Colonic mucosa (tissue), 4 donors: ENCODE measurements at regions not wholly inside any gene's neighbourhood (a gene's known extent, or its start where the extent isn't known, plus 50 kb on each side); places are given as distances from the start of the nearest gene placed in this dataset.

ENCODE experiments used
- DNase-seq: peaks from one replicate; pipeline ENCODE4 v3.0.0-alpha.2; 2020
- H3K27ac ChIP-seq: fragments of 200-600 bp; one replicate; pipeline ENCODE4 v1.8.0; 2021
- H3K27me3 ChIP-seq: fragments of 200-600 bp; one replicate; pipeline ENCODE4 v1.8.0; 2021
- H3K36me3 ChIP-seq: fragments of 200-600 bp; one replicate; pipeline ENCODE4 v1.8.0; 2021
- H3K4me1 ChIP-seq: fragments of 200-600 bp; one replicate; pipeline ENCODE4 v1.8.0; 2021; ENCODE audit warnings: mild to moderate bottlenecking
- H3K4me3 ChIP-seq: fragments of 200-600 bp; one replicate; pipeline ENCODE4 v1.8.0; 2021
- H3K9ac ChIP-seq, 2 donors: one replicate each; pipeline ENCODE4 v1.7.0; 2013; ENCODE audit warnings: control low read depth in 2 of 2, low read depth in 2 of 2, low read length in 2 of 2
- H3K9me3 ChIP-seq: fragments of 200-600 bp; one replicate; pipeline ENCODE4 v1.8.0; 2021
- CTCF ChIP-seq: fragments of 200-600 bp; IDR thresholded peaks from one replicate; pipeline ENCODE4 v1.8.0; 2022; ENCODE audit warnings: antibody characterized with exemption, mild to moderate bottlenecking
- intact Hi-C: fragments of 100-400 bp; cut with DNase I; formaldehyde crosslinking; loops from one replicate; pipeline ENCODE4 v1.14.1; 2022
- donor health status: healthy.
- donor health status: DM: no; HTN: no; CAD: no.
- donor health status: DM: no; HTN: no; CAD: no.

- H3K4me1 ChIP-seq, result no peaks in the 10 kb centered on the region
- H3K4me3 ChIP-seq, result no peak overlapping the region
- peaks cover 4% of the 10 kb centered on the region for H3K27me3 ChIP-seq
- H3K36me3 ChIP-seq, result no peaks in the 10 kb centered on the region
- H3K9me3 ChIP-seq, result no peaks in the 10 kb centered on the region
- intact Hi-C loops, result no loop called here
- no peak overlapping the region for H3K27ac ChIP-seq
- no peak for DNase-seq
- no peak for TF ChIP-seq CTCF
- no peak overlapping the region for H3K9ac ChIP-seq
These were observed 67.9 kb downstream of the KLHDC7A start for GRCh38 chr1:18548643-18549042.

GRCh38 chr1:18549106-18549505 lies 68.4 kb downstream of the KLHDC7A start:
- TF ChIP-seq CTCF, result no peak
- H3K4me1 ChIP-seq, result no peaks in the 10 kb centered on the region
- intact Hi-C loops, result no loop called here
- no peak overlapping the region for H3K9ac ChIP-seq
- H3K27me3 ChIP-seq, result peaks cover 4% of the 10 kb centered on the region
- no peaks in the 10 kb centered on the region for H3K9me3 ChIP-seq
- no peak overlapping the region for H3K27ac ChIP-seq
- no peak overlapping the region for H3K4me3 ChIP-seq
- H3K36me3 ChIP-seq, result no peaks in the 10 kb centered on the region
- DNase-seq, result no peak

GRCh38 chr1:18549906-18550305 lies 69.2 kb downstream of the KLHDC7A start:
- H3K27me3 ChIP-seq, result peaks cover 4% of the 10 kb centered on the region
- intact Hi-C loops, result no loop called here
- H3K9me3 ChIP-seq, result no peaks in the 10 kb centered on the region
- H3K27ac ChIP-seq, result no peak overlapping the region
- H3K36me3 ChIP-seq, result no peaks in the 10 kb centered on the region
- TF ChIP-seq CTCF, result no peak
- no peaks in the 10 kb centered on the region for H3K4me1 ChIP-seq
- no peak for DNase-seq
- H3K9ac ChIP-seq, result no peak overlapping the region
- H3K4me3 ChIP-seq, result no peak overlapping the region

- TF ChIP-seq CTCF, result no peak
- H3K27me3 ChIP-seq, result peaks cover 14% of the 10 kb centered on the region
- no peaks in the 10 kb centered on the region for H3K36me3 ChIP-seq
These were observed 71.9 kb downstream of the KLHDC7A start for GRCh38 chr1:18552631-18553030.

GRCh38 chr1:18553388-18553787 lies 72.7 kb downstream of the KLHDC7A start:
- no peak overlapping the region for H3K4me3 ChIP-seq
- H3K27me3 ChIP-seq, result peaks cover 21% of the 10 kb centered on the region
- no peak for DNase-seq
- H3K4me1 ChIP-seq, result no peaks in the 10 kb centered on the region
- no peak overlapping the region for H3K27ac ChIP-seq
- no peaks in the 10 kb centered on the region for H3K9me3 ChIP-seq
- no peak for TF ChIP-seq CTCF
- H3K36me3 ChIP-seq, result no peaks in the 10 kb centered on the region
- intact Hi-C loops, result no loop called here
- H3K9ac ChIP-seq, result no peak overlapping the region

More at GRCh38 chr1:18552631-18553030, 71.9 kb downstream of the KLHDC7A start:
- no peak overlapping the region for H3K9ac ChIP-seq
- intact Hi-C loops, result no loop called here
- DNase-seq, result no peak
- no peaks in the 10 kb centered on the region for H3K4me1 ChIP-seq
- no peaks in the 10 kb centered on the region for H3K9me3 ChIP-seq
- no peak overlapping the region for H3K4me3 ChIP-seq
- H3K27ac ChIP-seq, result no peak overlapping the region

GRCh38 chr1:18554099-18554498 lies 73.4 kb downstream of the KLHDC7A start:
- no peak overlapping the region for H3K9ac ChIP-seq
- H3K4me3 ChIP-seq, result no peak overlapping the region
- no peaks in the 10 kb centered on the region for H3K36me3 ChIP-seq
- H3K27ac ChIP-seq, result no peak overlapping the region
- no peak for TF ChIP-seq CTCF
- no peak for DNase-seq
- intact Hi-C loops, result no loop called here
- H3K9me3 ChIP-seq, result no peaks in the 10 kb centered on the region
- peaks cover 24% of the 10 kb centered on the region for H3K27me3 ChIP-seq
- no peaks in the 10 kb centered on the region for H3K4me1 ChIP-seq
